Esophagus squamous epithelium (tissue), 5 donors: ENCODE measurements at regions not wholly inside any gene's neighbourhood (a gene's known extent, or its start where the extent isn't known, plus 50 kb on each side); places are given as distances from the start of the nearest gene placed in this dataset.
"Not testable (repeated sequence)": the region's sequence is repeated elsewhere in the genome, so short reads cannot be mapped to it uniquely, and the experiment has no call there.

ENCODE experiments used
- DNase-seq: peaks from one replicate; lab custom pipeline; 2025; lab: John Stamatoyannopoulos, UW
- H3K27ac ChIP-seq, 4 donors: fragments of 200-600 bp; sonication (generic); one replicate each; pipeline ENCODE4 v1.5.1; 2016 to 2019; ENCODE audit warnings: mild to moderate bottlenecking in 1 of 4
- H3K27me3 ChIP-seq, 4 donors: fragments of 200-600 bp; sonication (generic); 1 replicate in 3 of 4; 2 replicates in 1 of 4; pipeline versions ENCODE4 v1.5.1 to v1.6.0; 2017 to 2021; ENCODE audit warnings: antibody characterized with exemption in 1 of 4
- H3K36me3 ChIP-seq, 3 donors: fragments of 200-600 bp; sonication (generic); one replicate each; pipeline ENCODE4 v1.5.1; 2016 to 2019
- H3K4me1 ChIP-seq, 3 donors: fragments of 200-600 bp; sonication (generic); one replicate each; pipeline ENCODE4 v1.5.1; 2017 to 2019
- H3K4me3 ChIP-seq, 4 donors: fragments of 200-600 bp; sonication (generic); 1 replicate in 3 of 4; 2 replicates in 1 of 4; pipeline ENCODE4 v1.5.1; 2016 to 2019; ENCODE audit warnings: mild to moderate bottlenecking in 2 of 4, moderate library complexity in 1 of 4
- H3K9me3 ChIP-seq, 3 donors: fragments of 200-600 bp; sonication (generic); one replicate each; pipeline ENCODE4 v1.5.1; 2016 to 2019
- CTCF ChIP-seq, 6 experiments: fragments of 450-650 bp in 4 of 6; fragments of 200-600 bp in 2 of 6; sonication (generic) in 2 of 6; IDR thresholded peaks; one replicate each; pipeline ENCODE4 v1.5.1; 2016 to 2019; ENCODE audit warnings: antibody characterized with exemption in 6 of 6, mild to moderate bottlenecking in 4 of 6, moderate library complexity in 4 of 6
- POLR2A ChIP-seq, 4 donors: fragments of 450-650 bp; IDR thresholded peaks; one replicate each; pipeline ENCODE4 v1.6.1; 2017; ENCODE audit warnings: antibody characterized with exemption in 4 of 4, mild to moderate bottlenecking in 4 of 4, moderate library complexity in 3 of 4
- WGBS, 2 donors: methylation state at CpG; one replicate each; pipeline ENCODE4 v1.1.5; 2018; 5-methylcytosine and 5-hydroxymethylcytosine counted together
- intact Hi-C: fragments of 100-400 bp; cut with DNase I; formaldehyde crosslinking; loops from one replicate; pipeline ENCODE4 v1.15.0; 2022
- donor health status: DM: yes; HTN: yes; CAD: no.

- no peak for DNase-seq
- no peak for TF ChIP-seq CTCF (IDR thresholded peaks at IDR 0.05)
- no peak for TF ChIP-seq POLR2A (IDR thresholded peaks at IDR 0.05)
These were observed 319.7 kb upstream of the MAN1A1 start for GRCh38 chr6:119669221-119669620.

GRCh38 chr6:119665432-119665831, 315.9 kb upstream of the MAN1A1 start:
- H3K4me1 ChIP-seq, H3K27ac ChIP-seq, intact Hi-C loops, H3K4me3 ChIP-seq, H3K36me3 ChIP-seq, H3K27me3 ChIP-seq, DNase-seq, H3K9me3 ChIP-seq: not testable (repeated sequence)
- 90 to 100% methylated on average over 2 to 5 of the region's 10 CpGs for WGBS, 2 donors

More at GRCh38 chr6:119669221-119669620, 319.7 kb upstream of the MAN1A1 start:
- intact Hi-C loops = no loop called here
- Histone ChIP-seq H3K36me3 (no peaks in the 10 kb centered on the region), H3K9me3 (no peaks in the 10 kb centered on the region), H3K27ac (no peak overlapping the region), H3K4me3 (no peak overlapping the region), H3K4me1 (no peaks in the 10 kb centered on the region), H3K27me3 (no peaks in the 10 kb centered on the region)

- intact Hi-C loops = no loop called here
- Histone ChIP-seq H3K27me3 (no peaks in the 10 kb centered on the region), H3K4me1 (no peaks in the 10 kb centered on the region), H3K27ac (no peak overlapping the region), H3K4me3 (no peak overlapping the region), H3K36me3 (no peaks in the 10 kb centered on the region), H3K9me3 (no peaks in the 10 kb centered on the region)
- TF ChIP-seq CTCF (IDR thresholded peaks at IDR 0.05) (no peak), POLR2A (IDR thresholded peaks at IDR 0.05) (no peak)
- no peak for DNase-seq
These were observed 312.1 kb upstream of the MAN1A1 start for GRCh38 chr6:119661628-119662027.

GRCh38 chr6:119661078-119661477, 311.5 kb upstream of the MAN1A1 start:
- TF ChIP-seq CTCF (IDR thresholded peaks at IDR 0.05) = no peak
- no peak for TF ChIP-seq POLR2A (IDR thresholded peaks at IDR 0.05)
- Histone ChIP-seq H3K4me1 (no peaks in the 10 kb centered on the region), H3K9me3 (no peaks in the 10 kb centered on the region), H3K27me3 (no peaks in the 10 kb centered on the region), H3K36me3 (no peaks in the 10 kb centered on the region), H3K27ac (no peak overlapping the region), H3K4me3 (no peak overlapping the region)
- DNase-seq = no peak
- intact Hi-C loops = no loop called here
- WGBS, 2 donors = 76 to 80% methylated on average over 4 of the region's 4 CpGs

- intact Hi-C loops = no loop called here
- Histone ChIP-seq H3K4me3 (no peak overlapping the region), H3K27me3 (no peaks in the 10 kb centered on the region), H3K9me3 (no peaks in the 10 kb centered on the region), H3K36me3 (no peaks in the 10 kb centered on the region), H3K27ac (no peak overlapping the region), H3K4me1 (no peaks in the 10 kb centered on the region)
- DNase-seq = no peak
- TF ChIP-seq POLR2A (IDR thresholded peaks at IDR 0.05) (no peak), CTCF (IDR thresholded peaks at IDR 0.05) (no peak)
These were observed 309.4 kb upstream of the MAN1A1 start for GRCh38 chr6:119658917-119659316.

- Histone ChIP-seq H3K4me3 (no peak overlapping the region), H3K36me3 (no peaks in the 10 kb centered on the region), H3K27ac (no peak overlapping the region), H3K27me3 (no peaks in the 10 kb centered on the region), H3K9me3 (no peaks in the 10 kb centered on the region), H3K4me1 (no peaks in the 10 kb centered on the region)
- WGBS, 2 donors = 88 to 90% methylated on average over 1 of the region's 1 CpG
- DNase-seq = no peak
- intact Hi-C loops = no loop called here
- TF ChIP-seq CTCF (IDR thresholded peaks at IDR 0.05) (no peak), POLR2A (IDR thresholded peaks at IDR 0.05) (no peak)
These were observed 305.6 kb upstream of the MAN1A1 start for GRCh38 chr6:119655124-119655523.
